Right lobe of liver (tissue), 6 donors: ENCODE measurements at regions not wholly inside any gene's neighbourhood (a gene's known extent, or its start where the extent isn't known, plus 50 kb on each side); places are given as distances from the start of the nearest gene placed in this dataset.

Experiments used
- ATAC-seq, 4 donors: fragments of 200-7000 bp; cut with Tn5 transposase; one replicate each; pipeline ENCODE4 v1.9.1; 2020; ENCODE audit warnings: mild to moderate bottlenecking in 4 of 4, moderate library complexity in 4 of 4
- DNase-seq, 3 donors: peaks; one replicate each; pipeline ENCODE4 v3.0.0-alpha.2; 2020
- H3K27ac ChIP-seq, 3 donors: fragments of 200-600 bp; one replicate each; pipeline ENCODE4 v1.8.0; 2022
- H3K27me3 ChIP-seq, 2 donors: fragments of 200-600 bp; one replicate each; pipeline ENCODE4 v1.8.0; 2022
- H3K36me3 ChIP-seq, 4 donors: fragments of 200-600 bp; sonication (generic) in 1 of 4; one replicate each; pipeline versions ENCODE4 v1.5.1 to v1.8.0; 2017 to 2022; ENCODE audit warnings: control low read depth in 1 of 4
- H3K4me1 ChIP-seq, 4 donors: fragments of 200-600 bp; sonication (generic) in 1 of 4; one replicate each; pipeline versions ENCODE4 v1.5.1 to v1.8.0; 2017 to 2022; ENCODE audit warnings: control low read depth in 1 of 4
- H3K4me3 ChIP-seq, 3 donors: fragments of 200-600 bp; one replicate each; pipeline ENCODE4 v1.8.0; 2022
- H3K9me3 ChIP-seq, 4 donors: fragments of 200-600 bp; sonication (generic) in 1 of 4; one replicate each; pipeline versions ENCODE4 v1.5.1 to v1.8.0; 2017 to 2022; ENCODE audit warnings: control low read depth in 1 of 4
- POLR2A ChIP-seq: fragments of 450-650 bp; IDR thresholded peaks from one replicate; pipeline ENCODE4 v1.6.1; 2017; ENCODE audit warnings: antibody characterized with exemption, mild to moderate bottlenecking
- WGBS: methylation state at CpG from one replicate; pipeline ENCODE4 v1.1.6; 2018; ENCODE audit warnings: low coverage, low lambda C conversion rate; ENCODE audit not compliant: insufficient coverage; ENCODE audit errors: missing lambda C conversion rate; 5-methylcytosine and 5-hydroxymethylcytosine counted together
- intact Hi-C, 2 donors: fragments of 100-400 bp; cut with DNase I; formaldehyde crosslinking; loops; one replicate each; pipeline versions ENCODE4 v1.11.2 to v1.14.1; 2022
- TF ChIP-seq, protein P1 (sequence below), 4 donors: fragments of 200-600 bp in 3 of 4; fragments of 450-650 bp in 1 of 4; IDR thresholded peaks; one replicate each; pipeline versions ENCODE4 v1.5.1 to v1.8.0; 2016 to 2022; ENCODE audit warnings: antibody characterized with exemption in 4 of 4, mild to moderate bottlenecking in 2 of 4
- donor health status: DM: no; HTN: yes; CAD: no.
- donor health status: DM: no; HTN: no; CAD: no.
- donor health status: DM: no; HTN: no; CAD: no.
- donor health status: DM: no; HTN: yes; CAD: no.
- donor health status: DM: no; HTN: yes; CAD: no.

DNA sequence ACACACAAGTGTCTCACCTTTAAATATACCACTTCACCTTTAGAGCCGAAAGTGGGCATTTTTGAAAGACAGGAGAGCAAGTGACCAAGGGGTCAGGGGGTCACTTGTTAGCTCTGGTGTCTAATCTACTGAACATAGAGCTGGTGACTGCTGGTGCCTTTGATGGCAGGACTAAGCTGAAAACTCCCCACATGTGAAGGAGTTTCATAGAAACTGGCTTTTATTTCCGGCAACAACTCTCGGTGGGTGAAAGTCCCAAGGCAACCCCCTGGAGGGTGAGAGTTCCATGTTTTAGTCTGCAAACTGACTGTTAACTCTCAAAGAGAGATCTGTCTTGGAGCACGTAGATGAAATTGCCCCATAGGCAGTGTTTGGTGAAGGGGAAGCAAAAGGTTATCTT lies 466.9 kb downstream of the DMRTA1 start:
- no peaks in the 10 kb centered on the region for H3K4me1 ChIP-seq
- no peaks in the 10 kb centered on the region for H3K9me3 ChIP-seq
- DNase-seq (no peak), ATAC-seq (no peak)
- no peaks in the 10 kb centered on the region for H3K36me3 ChIP-seq
- no peaks in the 10 kb centered on the region for H3K27me3 ChIP-seq
- H3K27ac ChIP-seq: no peak overlapping the region
- intact Hi-C loops: no loop called here
- no peak overlapping the region for H3K4me3 ChIP-seq
- TF ChIP-seq POLR2A: no peak
- TF ChIP-seq, protein P1, sequence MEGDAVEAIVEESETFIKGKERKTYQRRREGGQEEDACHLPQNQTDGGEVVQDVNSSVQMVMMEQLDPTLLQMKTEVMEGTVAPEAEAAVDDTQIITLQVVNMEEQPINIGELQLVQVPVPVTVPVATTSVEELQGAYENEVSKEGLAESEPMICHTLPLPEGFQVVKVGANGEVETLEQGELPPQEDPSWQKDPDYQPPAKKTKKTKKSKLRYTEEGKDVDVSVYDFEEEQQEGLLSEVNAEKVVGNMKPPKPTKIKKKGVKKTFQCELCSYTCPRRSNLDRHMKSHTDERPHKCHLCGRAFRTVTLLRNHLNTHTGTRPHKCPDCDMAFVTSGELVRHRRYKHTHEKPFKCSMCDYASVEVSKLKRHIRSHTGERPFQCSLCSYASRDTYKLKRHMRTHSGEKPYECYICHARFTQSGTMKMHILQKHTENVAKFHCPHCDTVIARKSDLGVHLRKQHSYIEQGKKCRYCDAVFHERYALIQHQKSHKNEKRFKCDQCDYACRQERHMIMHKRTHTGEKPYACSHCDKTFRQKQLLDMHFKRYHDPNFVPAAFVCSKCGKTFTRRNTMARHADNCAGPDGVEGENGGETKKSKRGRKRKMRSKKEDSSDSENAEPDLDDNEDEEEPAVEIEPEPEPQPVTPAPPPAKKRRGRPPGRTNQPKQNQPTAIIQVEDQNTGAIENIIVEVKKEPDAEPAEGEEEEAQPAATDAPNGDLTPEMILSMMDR (IDR thresholded peaks at IDR 0.05): no peak
- 64% methylated on average over 3 of the region's 4 CpGs for WGBS

DNA sequence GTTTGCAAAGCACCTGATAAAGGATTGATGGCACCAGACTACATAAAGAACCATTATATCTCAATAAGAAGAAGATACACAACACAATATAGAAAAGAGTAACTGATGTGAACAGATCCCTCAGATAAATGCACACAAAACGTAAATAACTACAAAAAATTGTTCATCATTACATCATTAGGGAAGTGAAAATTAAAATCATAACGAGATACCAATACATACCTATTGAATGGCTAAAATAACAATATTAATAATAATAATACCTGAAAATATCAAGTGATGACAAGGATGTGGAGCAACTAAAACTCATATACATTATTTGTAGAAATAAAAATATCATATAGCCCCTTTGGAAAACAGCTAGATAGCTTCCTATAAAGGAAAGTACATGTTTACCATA lies 469.5 kb downstream of the DMRTA1 start:
- Histone ChIP-seq H3K4me1 (no peaks in the 10 kb centered on the region), H3K4me3 (no peak overlapping the region), H3K36me3 (no peaks in the 10 kb centered on the region), H3K27me3 (no peaks in the 10 kb centered on the region), H3K27ac (no peak overlapping the region), H3K9me3 (no peaks in the 10 kb centered on the region)
- DNase-seq (no peak), ATAC-seq (no peak)
- no peak for TF ChIP-seq POLR2A
- TF ChIP-seq, protein P1 (IDR thresholded peaks at IDR 0.05): no peak
- 57% methylated on average over 2 of the region's 2 CpGs for WGBS
- intact Hi-C loops: no loop called here

DNA sequence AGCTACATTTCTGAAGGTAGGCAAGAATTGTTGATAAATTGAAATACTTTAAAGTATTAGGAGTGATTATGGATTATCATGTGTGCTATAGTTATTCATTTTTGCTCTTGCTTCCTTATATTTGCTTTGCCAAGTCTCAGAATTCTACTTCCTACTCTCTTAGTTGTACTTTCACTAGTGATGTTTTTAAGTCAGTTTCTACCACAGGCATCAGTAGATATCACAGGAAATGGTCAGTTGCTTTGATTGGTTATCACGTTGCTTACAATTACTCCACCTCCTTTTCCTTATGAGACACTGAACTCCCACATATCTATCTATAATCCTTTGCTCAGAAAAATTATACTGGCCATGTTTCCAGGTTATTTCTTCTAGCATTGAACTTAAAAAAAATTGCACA lies 472.8 kb downstream of the DMRTA1 start:
- no peak for ATAC-seq
- no peaks in the 10 kb centered on the region for H3K9me3 ChIP-seq
- intact Hi-C loops: no loop called here
- H3K36me3 ChIP-seq: no peaks in the 10 kb centered on the region
- H3K27ac ChIP-seq: no peak overlapping the region
- H3K4me1 ChIP-seq: no peaks in the 10 kb centered on the region
- TF ChIP-seq, protein P1 (IDR thresholded peaks at IDR 0.05): no peak
- no peak for TF ChIP-seq POLR2A
- DNase-seq: no peak
- H3K4me3 ChIP-seq: no peak overlapping the region
- 43% methylated on average over 1 of the region's 1 CpG for WGBS
- H3K27me3 ChIP-seq: no peaks in the 10 kb centered on the region

DNA sequence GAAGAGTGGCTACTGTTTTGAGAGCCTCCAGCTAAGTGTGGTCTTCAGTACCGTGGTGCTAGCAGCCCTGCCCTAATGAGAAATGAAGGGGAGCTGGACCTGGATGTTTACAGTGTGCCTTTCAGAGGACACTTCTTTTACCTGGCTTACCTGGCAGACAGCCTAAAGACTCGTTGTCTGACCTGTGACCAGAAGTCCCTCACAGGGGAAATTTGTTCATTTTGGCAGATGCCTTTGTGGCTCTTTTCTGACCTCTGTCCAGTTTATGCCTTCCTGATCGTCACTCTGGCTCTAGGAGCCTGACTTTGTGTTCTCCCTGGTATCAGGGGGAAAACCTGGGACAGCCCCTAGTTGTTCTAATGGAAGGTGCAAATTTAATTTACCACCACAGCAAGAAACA lies 475.1 kb downstream of the DMRTA1 start:
- no peaks in the 10 kb centered on the region for H3K9me3 ChIP-seq
- TF ChIP-seq, protein P1 (IDR thresholded peaks at IDR 0.05): no peak
- no peak for TF ChIP-seq POLR2A
- no peaks in the 10 kb centered on the region for H3K27me3 ChIP-seq
- peak; percentile 52 to 77 (median 66) for ATAC-seq
- 22% methylated on average over 3 of the region's 3 CpGs for WGBS
- H3K36me3 ChIP-seq: no peaks in the 10 kb centered on the region
- H3K4me1 ChIP-seq: no peaks in the 10 kb centered on the region
- DNase-seq: peak in 1 of 3 donors; percentile 53
- H3K4me3 ChIP-seq: no peak overlapping the region
- intact Hi-C loops: no loop called here
- no peak overlapping the region for H3K27ac ChIP-seq

DNA sequence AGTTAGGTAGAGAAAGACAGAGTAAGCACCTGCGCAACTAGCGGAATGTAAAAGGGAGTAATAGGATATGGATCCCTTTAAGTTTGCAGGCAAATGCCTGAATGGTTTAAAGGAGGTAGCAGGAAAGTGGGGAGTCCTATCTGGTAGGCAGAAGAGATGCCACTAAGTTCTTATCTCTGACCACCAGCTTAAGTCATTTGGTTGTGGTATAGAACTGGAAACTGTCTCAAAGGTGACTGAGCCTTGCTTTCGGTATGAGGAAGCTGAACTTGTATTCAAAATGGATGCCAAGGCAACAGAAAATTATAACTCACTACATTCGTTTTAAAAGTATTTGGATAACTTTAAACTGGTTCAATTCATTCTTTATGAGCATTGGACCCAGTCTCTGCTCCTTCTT lies 475.6 kb downstream of the DMRTA1 start:
- WGBS: 74% methylated on average over 4 of the region's 4 CpGs
- Histone ChIP-seq H3K9me3 (no peaks in the 10 kb centered on the region), H3K27ac (no peak overlapping the region), H3K36me3 (no peaks in the 10 kb centered on the region), H3K27me3 (no peaks in the 10 kb centered on the region), H3K4me1 (no peaks in the 10 kb centered on the region), H3K4me3 (no peak overlapping the region)
- intact Hi-C loops: no loop called here
- ATAC-seq (no peak), DNase-seq (no peak)
- no peak for TF ChIP-seq POLR2A
